ENCODE measurements at regions not wholly inside any gene's neighbourhood (a gene's known extent, or its start where the extent isn't known, plus 50 kb on each side); places are given as distances from the start of the nearest gene placed in this dataset.

DNA sequence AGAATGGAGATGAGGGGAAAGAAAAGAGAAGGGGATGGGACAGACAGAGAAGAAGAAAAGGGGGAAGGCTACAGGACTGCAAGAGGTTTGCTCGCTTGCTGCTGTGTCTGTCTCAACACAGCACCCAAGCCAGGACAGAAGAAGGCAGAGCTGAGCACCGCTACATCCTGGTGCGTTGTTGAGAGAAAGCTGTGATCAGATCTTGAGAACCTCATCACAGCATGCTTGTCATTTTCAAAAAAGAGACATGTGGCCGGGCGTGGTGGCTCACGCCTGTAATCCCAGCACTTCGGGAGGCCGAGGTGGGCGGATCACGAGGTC is 110.9 kb downstream of the NXNL2 start:
- TF ChIP-seq, protein P1, sequence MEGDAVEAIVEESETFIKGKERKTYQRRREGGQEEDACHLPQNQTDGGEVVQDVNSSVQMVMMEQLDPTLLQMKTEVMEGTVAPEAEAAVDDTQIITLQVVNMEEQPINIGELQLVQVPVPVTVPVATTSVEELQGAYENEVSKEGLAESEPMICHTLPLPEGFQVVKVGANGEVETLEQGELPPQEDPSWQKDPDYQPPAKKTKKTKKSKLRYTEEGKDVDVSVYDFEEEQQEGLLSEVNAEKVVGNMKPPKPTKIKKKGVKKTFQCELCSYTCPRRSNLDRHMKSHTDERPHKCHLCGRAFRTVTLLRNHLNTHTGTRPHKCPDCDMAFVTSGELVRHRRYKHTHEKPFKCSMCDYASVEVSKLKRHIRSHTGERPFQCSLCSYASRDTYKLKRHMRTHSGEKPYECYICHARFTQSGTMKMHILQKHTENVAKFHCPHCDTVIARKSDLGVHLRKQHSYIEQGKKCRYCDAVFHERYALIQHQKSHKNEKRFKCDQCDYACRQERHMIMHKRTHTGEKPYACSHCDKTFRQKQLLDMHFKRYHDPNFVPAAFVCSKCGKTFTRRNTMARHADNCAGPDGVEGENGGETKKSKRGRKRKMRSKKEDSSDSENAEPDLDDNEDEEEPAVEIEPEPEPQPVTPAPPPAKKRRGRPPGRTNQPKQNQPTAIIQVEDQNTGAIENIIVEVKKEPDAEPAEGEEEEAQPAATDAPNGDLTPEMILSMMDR (conservative IDR thresholded peaks at IDR 0.05; ENCODE audit: low read depth) = no peak
- CTCF ChIA-PET = no interaction called here
- POLR2A ChIA-PET (ENCODE audit: low non-redundant PET) = no interaction called here

DNA sequence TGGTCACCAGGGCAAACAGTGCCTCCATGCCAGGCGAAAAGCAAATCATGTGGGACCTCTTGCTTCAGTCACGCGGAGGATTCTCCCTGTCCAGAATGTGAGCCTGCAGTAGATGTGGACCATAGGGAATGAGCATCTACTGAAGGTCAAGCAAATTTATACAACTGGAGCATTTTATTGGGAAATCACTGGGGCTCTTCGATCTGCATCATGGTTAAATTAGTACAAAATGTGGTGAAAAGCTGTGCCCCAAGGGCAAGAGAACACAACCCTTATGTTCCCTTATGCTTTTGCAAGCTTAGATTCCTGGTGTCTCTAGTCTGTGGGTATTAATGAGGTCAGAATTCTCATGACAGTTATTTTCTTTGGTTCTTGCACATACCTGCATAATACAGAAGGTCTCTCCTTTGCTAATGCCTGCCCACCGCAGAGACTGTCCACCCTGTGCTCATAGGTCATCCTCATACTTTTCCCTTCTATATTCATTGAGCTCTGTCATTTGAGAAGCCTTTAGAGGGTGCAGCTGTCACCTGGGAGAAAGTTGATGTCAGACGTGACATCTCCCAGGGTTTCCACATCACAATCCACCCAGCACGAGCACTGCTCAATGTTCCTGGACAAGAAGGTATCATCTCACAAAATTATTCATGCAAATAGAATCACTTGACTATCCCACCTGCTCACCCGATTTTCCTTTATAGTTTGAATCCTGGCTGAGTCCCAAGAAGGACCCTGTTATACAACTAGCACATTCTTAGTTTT is 111.7 kb downstream of the NXNL2 start:
- no peak overlapping the region for H3K27ac ChIP-seq
- TF ChIP-seq, protein P1 (conservative IDR thresholded peaks at IDR 0.05; ENCODE audit: low read depth) = no peak
- ChIA-PET POLR2A (ENCODE audit: low non-redundant PET) (no interaction called here), CTCF (interaction anchor here (0.5 kb wide), 1 partner anchor 1031 kb away, joined by 3 read pairs; no protein-coding TSS in a partner anchor)
- DNase-seq (ENCODE audit: low spot score) = no peak

More for the DNA sequence above, 110.9 kb downstream of the NXNL2 start:
- DNase-seq (ENCODE audit: low spot score) = no peak
- H3K27ac ChIP-seq = no peak overlapping the region

DNA sequence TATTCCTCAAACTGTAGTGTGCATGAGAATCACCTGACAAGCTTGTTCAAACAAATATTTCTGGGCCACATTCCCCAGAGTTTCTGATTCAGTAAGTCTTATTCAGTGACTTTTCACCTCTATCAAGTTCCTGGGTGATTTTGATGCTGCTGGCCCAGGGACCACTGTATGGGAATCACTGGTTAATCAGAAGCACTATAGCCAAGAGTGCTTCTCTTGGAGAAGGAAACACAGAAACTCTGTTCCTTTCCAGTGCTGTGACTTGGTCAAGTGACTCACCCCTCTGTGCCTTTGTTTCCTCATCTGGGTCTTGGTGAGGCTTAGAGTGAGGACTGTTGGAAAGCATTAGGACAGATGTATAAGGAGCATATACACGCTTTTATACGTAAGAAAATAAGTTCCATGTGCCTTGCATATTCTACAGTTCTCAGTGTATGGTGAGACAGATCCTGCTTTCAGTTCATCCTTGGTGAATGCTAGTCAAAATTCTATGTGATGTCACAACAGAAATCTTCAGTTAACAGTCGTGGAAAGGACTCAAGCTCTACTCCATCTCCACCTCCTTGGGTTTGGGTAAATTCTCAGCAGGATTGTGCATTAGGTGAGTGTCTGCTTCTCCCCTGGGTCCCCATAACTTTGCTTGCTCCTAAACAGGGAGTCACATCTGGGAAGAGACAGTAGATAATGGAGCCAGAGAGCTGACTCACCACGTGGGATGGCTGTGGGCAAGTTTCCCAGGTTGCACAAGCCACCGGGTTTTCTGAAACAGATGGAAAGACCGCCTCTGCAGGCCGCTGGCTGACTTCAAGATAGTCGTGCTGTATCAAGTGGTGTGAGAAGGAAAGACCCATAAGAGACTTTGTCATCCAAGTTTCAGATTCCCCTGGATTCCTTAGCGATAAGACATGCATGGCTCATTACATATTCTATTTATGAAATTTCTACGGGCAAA is 117.0 kb downstream of the NXNL2 start:
- CTCF ChIA-PET = interaction anchor here (0.6 to 0.9 kb wide), 4 partner anchors 15 to 785 kb away, joined by 3 read pairs; no protein-coding TSS in a partner anchor
- DNase-seq (ENCODE audit: low spot score) = peak; percentile 94
- TF ChIP-seq, protein P1 (conservative IDR thresholded peaks at IDR 0.05; ENCODE audit: low read depth) = peak; percentile 33; the same call in 1 of the 2 replicates

DNA sequence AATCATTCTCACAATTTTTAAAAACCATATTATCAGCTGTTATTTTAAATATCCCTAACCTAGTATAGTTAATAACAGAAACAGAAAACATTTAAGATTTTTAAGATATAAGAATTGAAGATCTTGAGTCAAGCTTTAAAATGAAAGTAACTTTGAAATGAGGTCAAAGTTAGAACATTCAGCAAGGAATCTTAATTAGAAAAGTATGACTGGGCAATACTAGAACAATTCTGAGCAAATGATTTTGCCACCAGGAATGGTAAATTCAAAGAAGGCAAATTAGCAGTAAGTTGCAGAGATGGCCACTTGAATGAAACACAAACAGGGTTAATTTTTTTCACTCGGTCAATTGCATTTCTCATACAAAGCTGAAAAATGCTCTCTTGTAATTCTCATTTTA is 117.9 kb downstream of the NXNL2 start:
- H3K27ac ChIP-seq = peak overlapping the region; percentile 68
- CTCF ChIA-PET = interaction anchor here (0.9 kb wide), 1 partner anchor 16 kb away, joined by 3 read pairs; no protein-coding TSS in a partner anchor
- POLR2A ChIA-PET (ENCODE audit: low non-redundant PET) = no interaction called here
- TF ChIP-seq, protein P1 (conservative IDR thresholded peaks at IDR 0.05; ENCODE audit: low read depth) = no peak
- DNase-seq (ENCODE audit: low spot score) = no peak

More for the DNA sequence above, 117.0 kb downstream of the NXNL2 start:
- peak overlapping the region; percentile 68 for H3K27ac ChIP-seq
- POLR2A ChIA-PET (ENCODE audit: low non-redundant PET) = no interaction called here

DNA sequence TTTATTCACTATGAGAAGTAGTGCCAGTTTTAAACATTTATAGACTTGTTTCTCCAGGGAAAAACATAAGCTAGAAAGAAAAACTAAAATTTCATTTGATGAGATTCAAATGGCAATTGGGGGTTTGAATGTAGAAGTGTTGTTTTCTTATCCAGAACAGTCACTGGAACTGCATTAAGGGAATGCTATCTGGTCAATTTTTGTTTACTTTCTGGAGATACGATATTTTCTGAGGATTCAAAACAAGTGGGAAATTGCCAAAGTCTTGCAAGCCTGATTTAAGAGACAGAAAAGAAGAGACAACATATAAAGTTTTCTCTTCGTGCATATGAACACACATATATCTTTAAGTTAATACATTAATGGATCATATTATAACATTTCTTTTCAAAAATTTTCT is 118.4 kb downstream of the NXNL2 start:
- ChIA-PET CTCF (no interaction called here), POLR2A (ENCODE audit: low non-redundant PET) (no interaction called here)
- TF ChIP-seq, protein P1 (conservative IDR thresholded peaks at IDR 0.05; ENCODE audit: low read depth) = no peak
- H3K27ac ChIP-seq = no peak overlapping the region
- no peak for DNase-seq (ENCODE audit: low spot score)

- ChIA-PET POLR2A (ENCODE audit: low non-redundant PET) (no interaction called here), CTCF (interaction anchor here (0.7 kb wide), 1 partner anchor 200 kb away, joined by 3 read pairs; no protein-coding TSS in a partner anchor)
- H3K27ac ChIP-seq = no peak overlapping the region
- no peak for DNase-seq (ENCODE audit: low spot score)
- TF ChIP-seq, protein P1 (conservative IDR thresholded peaks at IDR 0.05; ENCODE audit: low read depth) = no peak
These were observed 118.9 kb downstream of the NXNL2 start for GRCh38 chr9:88653911-88654310.

Data from RWPE1 (cell line).